Thoracic aorta (tissue), 2 donors: ENCODE measurements at regions not wholly inside any gene's neighbourhood (a gene's known extent, or its start where the extent isn't known, plus 50 kb on each side); places are given as distances from the start of the nearest gene placed in this dataset.

ENCODE experiments used
- ATAC-seq: fragments of 150-250 bp; one replicate; pipeline ENCODE4 v1.8.0; 2017; ENCODE audit warnings: low read depth; ENCODE audit not compliant: insufficient number of reproducible peaks, low FRiP score
- DNase-seq: peaks from one replicate; pipeline ENCODE4 v3.0.0-alpha.2; 2020; ENCODE audit warnings: low spot score
- H3K27ac ChIP-seq, 2 donors: fragments of 200-600 bp; sonication (generic); 1 replicate in 1 of 2; 2 replicates in 1 of 2; pipeline ENCODE4 v1.5.1; 2016; ENCODE audit warnings: mild to moderate bottlenecking in 2 of 2, moderate library complexity in 2 of 2
- H3K27me3 ChIP-seq: fragments of 200-600 bp; sonication (generic); replicated peaks from 2 replicates; pipeline ENCODE4 v1.6.0; 2016; ENCODE audit warnings: mild to moderate bottlenecking; ENCODE audit not compliant: insufficient read depth
- H3K36me3 ChIP-seq: fragments of 200-600 bp; sonication (generic); one replicate; pipeline ENCODE4 v1.5.1; 2016
- H3K4me1 ChIP-seq, 2 donors: fragments of 200-600 bp; sonication (generic); 1 replicate in 1 of 2; 2 replicates in 1 of 2; pipeline versions ENCODE4 v1.5.1 to v1.6.0; 2016; ENCODE audit warnings: low read depth in 2 of 2, mild to moderate bottlenecking in 1 of 2; ENCODE audit not compliant: control insufficient read depth in 1 of 2
- H3K4me3 ChIP-seq: fragments of 200-600 bp; sonication (generic); 2 replicates; pipeline ENCODE4 v1.5.1; 2016; ENCODE audit warnings: mild to moderate bottlenecking
- H3K9me3 ChIP-seq: fragments of 200-600 bp; sonication (generic); 2 replicates; pipeline ENCODE4 v1.5.1; 2016
- CTCF ChIP-seq: fragments of 200-600 bp; sonication (generic); IDR thresholded peaks from one replicate; pipeline ENCODE4 v1.5.1; 2019; ENCODE audit warnings: antibody characterized with exemption

GRCh38 chr2:118221536-118222272, 133.4 kb downstream of the INSIG2 start:
- Histone ChIP-seq H3K4me1 (peaks cover 12 to 19% of the 10 kb centered on the region in 2 donors), H3K27me3 (peaks cover 13% of the 10 kb centered on the region), H3K9me3 (no peaks in the 10 kb centered on the region), H3K4me3 (no peak overlapping the region), H3K36me3 (no peaks in the 10 kb centered on the region), H3K27ac (no peak overlapping the region)
- DNase-seq (no peak), ATAC-seq (peak; percentile 51)
- TF ChIP-seq CTCF, result peak; percentile 38

- ATAC-seq (no peak), DNase-seq (no peak)
- H3K4me3 ChIP-seq, result no peak overlapping the region
- H3K27ac ChIP-seq, result no peak overlapping the region
- no peak for TF ChIP-seq CTCF
- H3K4me1 ChIP-seq, result peaks cover 12 to 19% of the 10 kb centered on the region in 2 donors
- no peaks in the 10 kb centered on the region for H3K36me3 ChIP-seq
- H3K27me3 ChIP-seq, result peaks cover 8% of the 10 kb centered on the region
- H3K9me3 ChIP-seq, result no peaks in the 10 kb centered on the region
Observed at GRCh38 chr2:118219611-118220010, 131.3 kb downstream of the INSIG2 start.

GRCh38 chr2:118216224-118216623, 128.0 kb downstream of the INSIG2 start:
- Histone ChIP-seq H3K27me3 (no peaks in the 10 kb centered on the region), H3K27ac (no peak overlapping the region)
- no peak for TF ChIP-seq CTCF

GRCh38 chr2:118209727-118210126, 121.5 kb downstream of the INSIG2 start:
- no peak overlapping the region for H3K4me3 ChIP-seq
- no peaks in the 10 kb centered on the region for H3K36me3 ChIP-seq
- H3K27me3 ChIP-seq, result no peaks in the 10 kb centered on the region
- no peak for ATAC-seq
- DNase-seq, result no peak
- H3K4me1 ChIP-seq, result no peaks in the 10 kb centered on the region
- no peak overlapping the region for H3K27ac ChIP-seq
- no peak for TF ChIP-seq CTCF
- no peaks in the 10 kb centered on the region for H3K9me3 ChIP-seq

More at GRCh38 chr2:118216224-118216623, 128.0 kb downstream of the INSIG2 start:
- Histone ChIP-seq H3K4me1 (no peaks in the 10 kb centered on the region), H3K9me3 (no peaks in the 10 kb centered on the region), H3K4me3 (no peak overlapping the region), H3K36me3 (no peaks in the 10 kb centered on the region)
- no peak for ATAC-seq
- no peak for DNase-seq

GRCh38 chr2:118207889-118208288, 119.6 kb downstream of the INSIG2 start:
- Histone ChIP-seq H3K9me3 (no peaks in the 10 kb centered on the region), H3K4me1 (no peaks in the 10 kb centered on the region), H3K27ac (no peak overlapping the region), H3K4me3 (no peak overlapping the region), H3K36me3 (no peaks in the 10 kb centered on the region), H3K27me3 (no peaks in the 10 kb centered on the region)
- ATAC-seq, result no peak
- no peak for DNase-seq
- TF ChIP-seq CTCF, result no peak
